ENCODE measurements at regions not wholly inside any gene's neighbourhood (a gene's known extent, or its start where the extent isn't known, plus 50 kb on each side); places are given as distances from the start of the nearest gene placed in this dataset.

- 0% methylated on average over 3 of the region's 3 CpGs for WGBS (ENCODE audit: insufficient coverage, low coverage, missing lambda C conversion rate)
- H3K27ac ChIP-seq (ENCODE audit: extremely low read depth, low read depth, low read length), result no peak overlapping the region
- H3K4me2 ChIP-seq (ENCODE audit: insufficient read depth, low read length), result no peak overlapping the region
- in situ Hi-C loops (cut with MboI) (no loop called here), intact Hi-C loops (cut with micrococcal nuclease) (no loop called here)
- no peak for ATAC-seq
- no peak overlapping the region for H3K4me3 ChIP-seq
- no peaks in the 10 kb centered on the region for H3K36me3 ChIP-seq (ENCODE audit: control insufficient read depth, insufficient read depth, low read length)
- no peak for FAIRE-seq
- no peak overlapping the region for H2AFZ ChIP-seq (ENCODE audit: low read depth, low read length)
- BruUV-seq (replicated peaks), result no TSS peak
- peak; percentile 40; the same call in 1 of the 2 replicates for TF ChIP-seq NFIC (IDR thresholded peaks at IDR 0.05)
- TF ChIP-seq MYC (IDR thresholded peaks at IDR 0.05; ENCODE audit: low read depth, low read length), result no peak
- TF ChIP-seq MYC (CRISPR knock-in tag; IDR thresholded peaks at IDR 0.05; ENCODE audit: borderline replicate concordance, low read depth), result no peak
- no peak for TF ChIP-seq ZNF23 (CRISPR knock-in tag; IDR thresholded peaks at IDR 0.05)
- POLR2A ChIA-PET, result interaction anchor here (0.6 kb wide), 1 partner anchor 161 kb away, joined by 3 read pairs; no protein-coding TSS in a partner anchor
- no peaks in the 10 kb centered on the region for H3K9me1 ChIP-seq (ENCODE audit: control insufficient read depth, insufficient read depth, low read length)
- no peak overlapping the region for H3K9ac ChIP-seq (ENCODE audit: insufficient read depth in 1 of 2, low read depth in 2 of 2, low read length in 2 of 2)
- CTCF ChIA-PET (ENCODE audit: low intra/inter-chr PET ratio), result no interaction called here
- H3K4me1 ChIP-seq (replicated peaks in 1 of 2; ENCODE audit: control insufficient read depth in 2 of 2, insufficient read depth in 2 of 2, low read length in 2 of 2), result no peaks in the 10 kb centered on the region
- H3K9me3 ChIP-seq (replicated peaks; ENCODE audit: control insufficient read depth, insufficient read depth, low read depth, low read length), result no peaks in the 10 kb centered on the region
- DNase-seq (ENCODE audit: extremely low read depth in 1 of 4, low spot score in 3 of 4), result no peak
- H3K79me2 ChIP-seq (ENCODE audit: control insufficient read depth, insufficient read depth, low read length), result no peaks in the 10 kb centered on the region
- H3K27me3 ChIP-seq (ENCODE audit: control insufficient read depth in 2 of 2, insufficient read depth in 2 of 2, low read length in 2 of 2), result no peaks in the 10 kb centered on the region
- no peaks in the 10 kb centered on the region for H4K20me1 ChIP-seq (replicated peaks; ENCODE audit: control insufficient read depth, insufficient read depth, low read length)
Observed at GRCh38 chr2:122063716-122064115, 308.3 kb downstream of the TSN start.

GRCh38 chr2:122070241-122070731 is 314.8 kb downstream of the TSN start:
- intact Hi-C loops (cut with micrococcal nuclease) (no loop called here), in situ Hi-C loops (cut with MboI) (no loop called here)
- H3K4me3 ChIP-seq, result no peak overlapping the region
- 4% methylated on average over 7 of the region's 7 CpGs for WGBS (ENCODE audit: insufficient coverage, low coverage, missing lambda C conversion rate)
- H3K36me3 ChIP-seq (ENCODE audit: control insufficient read depth, insufficient read depth, low read length), result no peaks in the 10 kb centered on the region
- no peaks in the 10 kb centered on the region for H3K4me1 ChIP-seq (replicated peaks in 1 of 2; ENCODE audit: control insufficient read depth in 2 of 2, insufficient read depth in 2 of 2, low read length in 2 of 2)
- H3K79me2 ChIP-seq (ENCODE audit: control insufficient read depth, insufficient read depth, low read length), result no peaks in the 10 kb centered on the region
- H3K9me1 ChIP-seq (ENCODE audit: control insufficient read depth, insufficient read depth, low read length), result no peaks in the 10 kb centered on the region
- ChIA-PET CTCF (ENCODE audit: low intra/inter-chr PET ratio) (no interaction called here), POLR2A (no interaction called here)
- H3K4me2 ChIP-seq (ENCODE audit: insufficient read depth, low read length), result no peak overlapping the region
- 0 out of 5 replicates have a peak, but pooled peaks cover 0 to 6% of the 10 kb centered on the region in 2 experiments for H3K27me3 ChIP-seq (ENCODE audit: control insufficient read depth in 2 of 2, insufficient read depth in 2 of 2, low read length in 2 of 2)
- DNase-seq (ENCODE audit: extremely low read depth in 1 of 4, low spot score in 3 of 4) (no peak), FAIRE-seq (no peak), ATAC-seq (no peak)
- BruUV-seq (replicated peaks), result no TSS peak
- H4K20me1 ChIP-seq (replicated peaks; ENCODE audit: control insufficient read depth, insufficient read depth, low read length), result no peaks in the 10 kb centered on the region
- no peaks in the 10 kb centered on the region for H3K9me3 ChIP-seq (replicated peaks; ENCODE audit: control insufficient read depth, insufficient read depth, low read depth, low read length)
- H3K9ac ChIP-seq (ENCODE audit: insufficient read depth in 1 of 2, low read depth in 2 of 2, low read length in 2 of 2), result no peak overlapping the region
- no peak overlapping the region for H3K27ac ChIP-seq (ENCODE audit: extremely low read depth, low read depth, low read length)
- H2AFZ ChIP-seq (ENCODE audit: low read depth, low read length), result no peak overlapping the region
- TF ChIP-seq PHB (CRISPR knock-in tag; IDR thresholded peaks at IDR 0.05), result no peak
- no peak for TF ChIP-seq ZNF3 (CRISPR knock-in tag; IDR thresholded peaks at IDR 0.05)
- no peak for TF ChIP-seq ETV1 (tag; conservative IDR thresholded peaks at IDR 0.05; ENCODE audit: low read depth)
- no peak for TF ChIP-seq KDM4B (IDR thresholded peaks at IDR 0.05; ENCODE audit: borderline replicate concordance in 2 of 2, low read depth in 1 of 2)
- TF ChIP-seq SMARCB1 (IDR thresholded peaks at IDR 0.05; ENCODE audit: insufficient read length, low read depth), result no peak
- TF ChIP-seq HEY1 (CRISPR knock-in tag; IDR thresholded peaks at IDR 0.05; ENCODE audit: borderline replicate concordance), result no peak
- no peak for TF ChIP-seq HNRNPK (IDR thresholded peaks at IDR 0.05; ENCODE audit: low read depth, low read length, poor library complexity, severe bottlenecking)
- TF ChIP-seq SMAD2 (IDR thresholded peaks at IDR 0.05; ENCODE audit: low read depth, low read length), result no peak
- no peak for TF ChIP-seq ZNF239 (CRISPR knock-in tag; IDR thresholded peaks at IDR 0.05)
